ENCODE measurements at regions not wholly inside any gene's neighbourhood (a gene's known extent, or its start where the extent isn't known, plus 50 kb on each side); places are given as distances from the start of the nearest gene placed in this dataset.

DNA sequence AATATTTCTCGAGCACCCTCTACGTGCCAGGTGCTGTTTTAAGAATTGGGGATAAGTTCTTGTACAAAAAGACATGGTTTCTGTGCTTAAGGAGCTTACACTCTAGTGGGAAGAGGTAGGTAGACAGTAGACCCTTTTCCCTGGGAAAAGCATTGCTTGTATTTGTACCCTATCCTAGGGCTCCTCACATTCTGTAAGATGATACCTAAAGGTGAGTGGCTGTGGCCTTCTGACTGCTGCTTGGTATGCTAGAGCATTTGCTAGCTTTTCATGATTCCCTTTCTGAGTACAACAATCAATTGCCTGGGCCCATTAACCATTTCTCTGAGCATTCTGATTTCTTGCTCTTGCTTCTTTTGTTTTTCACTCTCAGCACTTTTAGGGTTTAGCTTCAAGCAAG lies 286.6 kb downstream of the ZIC3 start:
- Histone ChIP-seq H3F3A (ENCODE audit: insufficient read depth) (no peaks in the 10 kb centered on the region), H3K79me2 (ENCODE audit: insufficient read depth, low read length) (no peaks in the 10 kb centered on the region), H3K9me3 (ENCODE audit: insufficient read depth, low read length) (no peaks in the 10 kb centered on the region), H3K36me3 (ENCODE audit: low read length) (no peaks in the 10 kb centered on the region), H2AFZ (ENCODE audit: low read depth, low read length, severe bottlenecking) (no peak overlapping the region), H3K4me3 (ENCODE audit: insufficient read depth, low read length, poor library complexity, severe bottlenecking) (no peak overlapping the region), H3K27ac (ENCODE audit: low read depth, low read length) (no peak overlapping the region), H3K9ac (ENCODE audit: low read length) (no peak overlapping the region), H4K20me1 (ENCODE audit: low read depth, low read length) (no peaks in the 10 kb centered on the region), H3K4me2 (ENCODE audit: low read depth, low read length, poor library complexity, severe bottlenecking) (no peak overlapping the region), H3K9me2 (replicated peaks; ENCODE audit: insufficient read depth, low read length) (no peaks in the 10 kb centered on the region), H3K27me3 (ENCODE audit: low read length) (no peaks in the 10 kb centered on the region)
- TF ChIP-seq, protein P1, sequence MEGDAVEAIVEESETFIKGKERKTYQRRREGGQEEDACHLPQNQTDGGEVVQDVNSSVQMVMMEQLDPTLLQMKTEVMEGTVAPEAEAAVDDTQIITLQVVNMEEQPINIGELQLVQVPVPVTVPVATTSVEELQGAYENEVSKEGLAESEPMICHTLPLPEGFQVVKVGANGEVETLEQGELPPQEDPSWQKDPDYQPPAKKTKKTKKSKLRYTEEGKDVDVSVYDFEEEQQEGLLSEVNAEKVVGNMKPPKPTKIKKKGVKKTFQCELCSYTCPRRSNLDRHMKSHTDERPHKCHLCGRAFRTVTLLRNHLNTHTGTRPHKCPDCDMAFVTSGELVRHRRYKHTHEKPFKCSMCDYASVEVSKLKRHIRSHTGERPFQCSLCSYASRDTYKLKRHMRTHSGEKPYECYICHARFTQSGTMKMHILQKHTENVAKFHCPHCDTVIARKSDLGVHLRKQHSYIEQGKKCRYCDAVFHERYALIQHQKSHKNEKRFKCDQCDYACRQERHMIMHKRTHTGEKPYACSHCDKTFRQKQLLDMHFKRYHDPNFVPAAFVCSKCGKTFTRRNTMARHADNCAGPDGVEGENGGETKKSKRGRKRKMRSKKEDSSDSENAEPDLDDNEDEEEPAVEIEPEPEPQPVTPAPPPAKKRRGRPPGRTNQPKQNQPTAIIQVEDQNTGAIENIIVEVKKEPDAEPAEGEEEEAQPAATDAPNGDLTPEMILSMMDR (IDR thresholded peaks at IDR 0.05; ENCODE audit: insufficient read depth, low read length, poor library complexity, severe bottlenecking): no peak
- TF ChIP-seq EZH2phosphoT487 (conservative IDR thresholded peaks at IDR 0.05; ENCODE audit: low read length): no peak

GRCh38 chrX:137855490-137855889 lies 289.6 kb downstream of the ZIC3 start:
- H3K4me2 ChIP-seq (ENCODE audit: low read depth, low read length, poor library complexity, severe bottlenecking): no peak overlapping the region
- no peak overlapping the region for H3K9ac ChIP-seq (ENCODE audit: low read length)
- no peaks in the 10 kb centered on the region for H3K27me3 ChIP-seq (ENCODE audit: low read length)
- H3K27ac ChIP-seq (ENCODE audit: low read depth, low read length): no peak overlapping the region
- H3K9me2 ChIP-seq (replicated peaks; ENCODE audit: insufficient read depth, low read length): no peaks in the 10 kb centered on the region
- no peaks in the 10 kb centered on the region for H4K20me1 ChIP-seq (ENCODE audit: low read depth, low read length)
- no peaks in the 10 kb centered on the region for H3K79me2 ChIP-seq (ENCODE audit: insufficient read depth, low read length)
- H2AFZ ChIP-seq (ENCODE audit: low read depth, low read length, severe bottlenecking): no peak overlapping the region
- TF ChIP-seq, protein P1 (IDR thresholded peaks at IDR 0.05; ENCODE audit: insufficient read depth, low read length, poor library complexity, severe bottlenecking): no peak
- no peak for TF ChIP-seq EZH2phosphoT487 (conservative IDR thresholded peaks at IDR 0.05; ENCODE audit: low read length)
- H3K9me3 ChIP-seq (ENCODE audit: insufficient read depth, low read length): no peaks in the 10 kb centered on the region
- H3K36me3 ChIP-seq (ENCODE audit: low read length): no peaks in the 10 kb centered on the region
- H3K4me3 ChIP-seq (ENCODE audit: insufficient read depth, low read length, poor library complexity, severe bottlenecking): no peak overlapping the region
- H3F3A ChIP-seq (ENCODE audit: insufficient read depth): no peaks in the 10 kb centered on the region

GRCh38 chrX:137858106-137858505 lies 292.2 kb downstream of the ZIC3 start:
- Histone ChIP-seq H3K79me2 (ENCODE audit: insufficient read depth, low read length) (no peaks in the 10 kb centered on the region), H3K9me3 (ENCODE audit: insufficient read depth, low read length) (no peaks in the 10 kb centered on the region), H3K27me3 (ENCODE audit: low read length) (no peaks in the 10 kb centered on the region), H4K20me1 (ENCODE audit: low read depth, low read length) (no peaks in the 10 kb centered on the region), H3K9ac (ENCODE audit: low read length) (no peak overlapping the region), H3K4me2 (ENCODE audit: low read depth, low read length, poor library complexity, severe bottlenecking) (no peak overlapping the region), H3K4me3 (ENCODE audit: insufficient read depth, low read length, poor library complexity, severe bottlenecking) (no peak overlapping the region), H3K27ac (ENCODE audit: low read depth, low read length) (no peak overlapping the region), H3F3A (ENCODE audit: insufficient read depth) (no peaks in the 10 kb centered on the region), H3K36me3 (ENCODE audit: low read length) (no peaks in the 10 kb centered on the region), H2AFZ (ENCODE audit: low read depth, low read length, severe bottlenecking) (no peak overlapping the region), H3K9me2 (replicated peaks; ENCODE audit: insufficient read depth, low read length) (no peaks in the 10 kb centered on the region)
- TF ChIP-seq, protein P1 (IDR thresholded peaks at IDR 0.05; ENCODE audit: insufficient read depth, low read length, poor library complexity, severe bottlenecking): no peak
- no peak for TF ChIP-seq EZH2phosphoT487 (conservative IDR thresholded peaks at IDR 0.05; ENCODE audit: low read length)
